SU-DHL-6 (cell line): ENCODE measurements at regions not wholly inside any gene's neighbourhood (a gene's known extent, or its start where the extent isn't known, plus 50 kb on each side); places are given as distances from the start of the nearest gene placed in this dataset.

Source experiments
- CTCF ChIP-seq: fragments of 200-600 bp; sonication (generic); IDR thresholded peaks from one replicate; pipeline ENCODE4 v1.5.1; 2017; ENCODE audit warnings: antibody characterized with exemption, mild to moderate bottlenecking, low read length, moderate library complexity; ENCODE audit not compliant: insufficient read depth, poor library complexity, severe bottlenecking
- EZH2phosphoT487 ChIP-seq: fragments of 200-600 bp; sonication (generic), shearing (Covaris generic); conservative IDR thresholded peaks from 2 replicates; pipeline ENCODE4 v1.6.1; 2018; ENCODE audit warnings: mild to moderate bottlenecking, antibody characterized with exemption, low read length, moderate library complexity, mixed read lengths

DNA sequence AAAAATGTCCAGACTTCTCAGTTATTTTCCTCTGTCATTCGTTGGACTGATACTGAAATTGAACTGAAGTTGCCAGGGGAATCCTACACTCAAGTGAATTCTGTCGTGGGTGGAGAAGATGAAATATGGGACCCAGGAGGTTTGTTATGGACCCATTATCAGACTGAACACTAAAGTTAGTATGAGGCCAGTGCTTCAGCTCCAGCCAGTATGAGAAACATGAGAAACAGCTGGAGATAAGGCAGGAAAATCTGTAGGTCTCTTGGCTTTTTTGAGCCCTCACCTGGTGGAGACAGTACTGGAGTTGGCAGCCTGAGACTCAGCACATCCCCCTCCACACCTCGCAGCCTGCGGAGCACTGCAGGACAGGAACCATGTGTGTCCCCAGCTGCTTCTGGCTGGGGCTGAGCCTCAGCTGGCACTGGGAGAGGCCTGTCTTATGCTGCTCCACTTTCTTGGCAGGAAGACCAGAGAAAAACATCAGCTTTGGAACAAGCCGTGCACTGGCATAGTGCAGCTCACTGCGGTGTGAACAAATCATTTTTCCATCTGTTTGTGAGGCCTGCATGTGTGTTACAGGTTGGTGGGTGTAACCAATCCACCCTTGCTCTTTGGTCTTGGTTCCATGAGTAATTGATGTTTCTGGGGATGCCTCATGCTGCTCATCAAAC, 641.0 kb downstream of the FGF9 start:
- TF ChIP-seq CTCF (no peak), EZH2phosphoT487 (no peak)
